SK-N-MC (cell line): ENCODE measurements at regions not wholly inside any gene's neighbourhood (a gene's known extent, or its start where the extent isn't known, plus 50 kb on each side); places are given as distances from the start of the nearest gene placed in this dataset.
"Not testable (repeated sequence)": the region's sequence is repeated elsewhere in the genome, so short reads cannot be mapped to it uniquely, and the experiment has no call there.

Source experiments
- DNase-seq: peaks from one replicate; pipeline ENCODE4 v3.0.0-alpha.2; 2011; ENCODE audit warnings: low read depth, low spot score
- H3K27ac ChIP-seq: fragments of 200-600 bp; sonication (generic); 2 replicates; pipeline ENCODE4 v1.5.1; 2016; ENCODE audit warnings: mixed run types
- H3K36me3 ChIP-seq: fragments of 200-600 bp; sonication (generic); 2 replicates; pipeline ENCODE4 v1.6.1; 2017; ENCODE audit warnings: antibody characterized with exemption, low read length, mixed read lengths; ENCODE audit not compliant: insufficient read depth
- H3K4me3 ChIP-seq: fragments of 200-600 bp; sonication (generic); 2 replicates; pipeline ENCODE4 v1.5.1; 2016
- H3K9ac ChIP-seq: fragments of 200-600 bp; sonication (generic); 2 replicates; pipeline ENCODE4 v1.8.0; 2017; ENCODE audit warnings: mixed run types, mixed read lengths; ENCODE audit not compliant: insufficient read length
- H3K9me3 ChIP-seq: fragments of 200-600 bp; sonication (generic); 2 replicates; pipeline ENCODE4 v1.6.1; 2017; ENCODE audit warnings: low read depth, mild to moderate bottlenecking, antibody characterized with exemption, low read length, moderate library complexity, mixed read lengths
- EZH2 ChIP-seq: fragments of 200-600 bp; sonication (generic); IDR thresholded peaks from one replicate; pipeline ENCODE4 v1.6.1; 2017; ENCODE audit warnings: antibody characterized with exemption
- FOXP2 ChIP-seq: optimal IDR thresholded peaks from 2 replicates; pipeline ENCODE3; 2011; ENCODE audit warnings: mild to moderate bottlenecking, moderate library complexity; ENCODE audit not compliant: insufficient read depth; ENCODE audit errors: extremely low read length, control extremely low read depth
- POLR2AphosphoS5 ChIP-seq: IDR thresholded peaks from 2 replicates; pipeline ENCODE4 v1.6.1; 2012; ENCODE audit warnings: mild to moderate bottlenecking, low read depth, low read length, borderline replicate concordance

GRCh38 chr14:89524412-89524811 is 107.4 kb upstream of the FOXN3 start:
- Histone ChIP-seq H3K36me3 (no peaks in the 10 kb centered on the region), H3K9me3 (no peaks in the 10 kb centered on the region), H3K27ac (no peak overlapping the region), H3K9ac (no peak overlapping the region), H3K4me3 (no peak overlapping the region)
- TF ChIP-seq EZH2 (no peak), FOXP2 (no peak), POLR2AphosphoS5 (no peak)
- no peak for DNase-seq

- TF ChIP-seq EZH2, result no peak
- no peak for TF ChIP-seq POLR2AphosphoS5
- no peak for TF ChIP-seq FOXP2
- Histone ChIP-seq H3K4me3 (no peak overlapping the region), H3K36me3 (no peaks in the 10 kb centered on the region)
Observed at GRCh38 chr14:89521988-89522387, 105.0 kb upstream of the FOXN3 start.

DNA sequence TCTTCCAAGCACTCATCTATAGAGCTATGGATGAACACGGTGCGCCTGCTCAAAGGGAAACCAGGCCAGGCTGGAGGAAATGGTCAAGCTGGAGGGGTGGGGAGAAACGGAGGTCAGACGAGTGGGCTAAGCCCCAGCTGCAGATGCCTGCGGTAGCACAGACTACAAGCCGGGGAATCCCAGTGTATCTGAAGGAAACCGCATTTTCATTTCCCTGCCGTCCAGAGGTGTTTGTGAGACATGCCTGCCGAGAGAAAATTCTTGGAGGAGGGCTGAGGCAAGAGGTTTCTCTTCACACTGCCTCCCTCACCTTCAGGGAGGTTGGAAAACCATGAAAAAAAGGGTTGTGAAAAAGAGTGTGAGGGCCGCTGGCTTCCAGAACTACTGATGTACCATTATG is 102.0 kb upstream of the FOXN3 start:
- no peak for TF ChIP-seq EZH2
- no peak for TF ChIP-seq FOXP2
- TF ChIP-seq POLR2AphosphoS5, result no peak
- Histone ChIP-seq H3K36me3 (no peaks in the 10 kb centered on the region), H3K27ac (no peak overlapping the region), H3K4me3 (no peak overlapping the region), H3K9me3 (no peaks in the 10 kb centered on the region), H3K9ac (no peak overlapping the region)
- DNase-seq, result no peak

More at GRCh38 chr14:89521988-89522387, 105.0 kb upstream of the FOXN3 start:
- DNase-seq, result no peak
- Histone ChIP-seq H3K27ac (no peak overlapping the region), H3K9ac (no peak overlapping the region), H3K9me3 (no peaks in the 10 kb centered on the region)

- Histone ChIP-seq H3K36me3 (no peaks in the 10 kb centered on the region), H3K9ac (no peak overlapping the region), H3K27ac (no peak overlapping the region), H3K9me3 (no peaks in the 10 kb centered on the region), H3K4me3 (no peak overlapping the region)
- TF ChIP-seq FOXP2, result no peak
- no peak for TF ChIP-seq POLR2AphosphoS5
- TF ChIP-seq EZH2, result no peak
- no peak for DNase-seq
Observed at GRCh38 chr14:89516173-89516572, 99.1 kb upstream of the FOXN3 start.

DNA sequence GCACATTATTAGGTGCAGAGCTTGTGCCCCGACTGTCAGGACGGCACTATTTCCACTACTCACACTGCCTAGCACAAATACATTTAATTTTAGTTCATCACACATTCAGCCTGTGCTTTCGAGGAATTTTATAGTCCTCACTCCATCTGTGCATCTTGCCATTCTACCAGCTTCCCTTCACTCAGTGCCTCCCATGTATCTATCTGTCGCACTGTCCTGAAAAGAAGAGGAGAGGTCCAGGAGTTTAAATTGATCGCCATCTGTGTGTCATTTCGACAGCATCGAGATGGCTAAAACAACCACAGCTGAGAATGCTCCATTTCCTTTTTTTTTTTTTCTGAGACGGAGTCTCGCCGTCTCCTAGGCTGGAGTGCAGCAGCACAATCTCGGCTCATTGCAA is 97.6 kb upstream of the FOXN3 start:
- DNase-seq, result no peak
- no peak for TF ChIP-seq FOXP2
- TF ChIP-seq EZH2, result no peak
- no peak for TF ChIP-seq POLR2AphosphoS5
- H3K4me3 ChIP-seq, result no peak overlapping the region
- H3K9me3 ChIP-seq, result no peaks in the 10 kb centered on the region
- H3K27ac ChIP-seq, result no peak overlapping the region
- no peaks in the 10 kb centered on the region for H3K36me3 ChIP-seq
- no peak overlapping the region for H3K9ac ChIP-seq

- H3K27ac ChIP-seq, result 0 out of 2 replicates have a peak overlapping the region, but pooled peaks have one; percentile 22
- no peaks in the 10 kb centered on the region for H3K36me3 ChIP-seq
- H3K4me3 ChIP-seq, result no peak overlapping the region
- no peak for TF ChIP-seq FOXP2
- no peak for TF ChIP-seq POLR2AphosphoS5
- no peak for TF ChIP-seq EZH2
- DNase-seq, result no peak
- no peak overlapping the region for H3K9ac ChIP-seq
- no peaks in the 10 kb centered on the region for H3K9me3 ChIP-seq
Observed at GRCh38 chr14:89509891-89510290, 92.9 kb upstream of the FOXN3 start.

- Histone ChIP-seq H3K9ac (no peak overlapping the region), H3K4me3 (no peak overlapping the region), H3K9me3 (no peaks in the 10 kb centered on the region), H3K27ac (no peak overlapping the region), H3K36me3 (no peaks in the 10 kb centered on the region)
- no peak for DNase-seq
- TF ChIP-seq POLR2AphosphoS5 (no peak), FOXP2 (no peak), EZH2 (no peak)
Observed at GRCh38 chr14:89508863-89509262, 91.8 kb upstream of the FOXN3 start.

GRCh38 chr14:89507926-89508460 is 91.0 kb upstream of the FOXN3 start:
- no peak for DNase-seq
- Histone ChIP-seq H3K9ac (no peak overlapping the region), H3K27ac (no peak overlapping the region), H3K9me3 (no peaks in the 10 kb centered on the region), H3K36me3 (no peaks in the 10 kb centered on the region), H3K4me3 (no peak overlapping the region)
- TF ChIP-seq FOXP2 (no peak), POLR2AphosphoS5 (no peak), EZH2 (no peak)

GRCh38 chr14:89507521-89507920 is 90.5 kb upstream of the FOXN3 start:
- TF ChIP-seq EZH2 (no peak), POLR2AphosphoS5 (no peak), FOXP2 (no peak)
- DNase-seq, result no peak
- H3K36me3 ChIP-seq, result no peaks in the 10 kb centered on the region
- no peak overlapping the region for H3K9ac ChIP-seq
- no peak overlapping the region for H3K27ac ChIP-seq
- H3K9me3 ChIP-seq, result no peaks in the 10 kb centered on the region
- no peak overlapping the region for H3K4me3 ChIP-seq

DNA sequence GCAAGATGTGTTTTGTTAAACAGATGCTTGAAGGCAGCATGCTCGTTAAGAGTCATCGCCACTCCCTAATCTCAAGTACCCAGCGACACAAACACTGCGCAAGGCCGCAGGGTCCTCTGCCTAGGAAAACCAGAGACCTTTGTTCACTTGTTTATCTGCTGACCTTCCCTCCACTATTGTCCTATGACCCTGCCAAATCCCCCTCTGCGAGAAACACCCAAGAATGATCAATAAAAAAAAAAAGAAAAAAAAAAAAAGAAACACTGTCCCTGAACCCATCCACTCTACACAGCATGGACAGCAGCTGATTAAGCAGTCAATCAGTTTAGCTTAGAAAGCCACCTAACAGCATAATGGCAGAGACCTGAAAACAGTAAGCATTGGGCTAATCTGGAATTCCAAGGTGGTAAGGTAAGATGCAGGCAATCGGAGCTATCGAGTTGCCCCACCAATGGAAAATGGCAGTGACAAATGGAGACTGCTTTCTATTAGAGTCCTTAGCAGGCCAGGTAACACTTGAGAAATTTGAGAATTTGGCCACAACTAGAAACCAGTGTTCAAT is 89.9 kb upstream of the FOXN3 start:
- not testable (repeated sequence) for H3K9ac ChIP-seq, H3K27ac ChIP-seq, H3K9me3 ChIP-seq, DNase-seq, H3K36me3 ChIP-seq, H3K4me3 ChIP-seq
